Adipocyte (in vitro differentiated cells): ENCODE measurements at regions not wholly inside any gene's neighbourhood (a gene's known extent, or its start where the extent isn't known, plus 50 kb on each side); places are given as distances from the start of the nearest gene placed in this dataset.

Experiments used
- DNase-seq: peaks from one replicate; pipeline ENCODE4 v3.0.0-alpha.2; 2015; ENCODE audit warnings: low read depth
- H3K27me3 ChIP-seq: replicated peaks from 2 replicates; pipeline ENCODE4 v1.7.0; 2013; ENCODE audit warnings: mild to moderate bottlenecking, low read length, moderate library complexity; ENCODE audit not compliant: control insufficient read depth, insufficient read depth
- H3K36me3 ChIP-seq: 2 replicates; pipeline ENCODE4 v1.7.0; 2013; ENCODE audit warnings: low read length, mild to moderate bottlenecking, moderate library complexity; ENCODE audit not compliant: control insufficient read depth, insufficient read depth, severe bottlenecking
- H3K4me1 ChIP-seq: 2 replicates; pipeline ENCODE4 v1.7.0; 2013; ENCODE audit warnings: mild to moderate bottlenecking, low read length, moderate library complexity; ENCODE audit not compliant: control insufficient read depth, insufficient read depth
- H3K4me3 ChIP-seq: 2 replicates; pipeline ENCODE4 v1.7.0; 2013; ENCODE audit warnings: mild to moderate bottlenecking, low read length, moderate library complexity
- H3K9ac ChIP-seq: 2 replicates; pipeline ENCODE4 v1.7.0; 2013; ENCODE audit warnings: mild to moderate bottlenecking, low read length, moderate library complexity
- H3K9me3 ChIP-seq: 2 replicates; pipeline ENCODE4 v1.7.0; 2013; ENCODE audit warnings: mild to moderate bottlenecking, low read length, moderate library complexity; ENCODE audit not compliant: control insufficient read depth

DNA sequence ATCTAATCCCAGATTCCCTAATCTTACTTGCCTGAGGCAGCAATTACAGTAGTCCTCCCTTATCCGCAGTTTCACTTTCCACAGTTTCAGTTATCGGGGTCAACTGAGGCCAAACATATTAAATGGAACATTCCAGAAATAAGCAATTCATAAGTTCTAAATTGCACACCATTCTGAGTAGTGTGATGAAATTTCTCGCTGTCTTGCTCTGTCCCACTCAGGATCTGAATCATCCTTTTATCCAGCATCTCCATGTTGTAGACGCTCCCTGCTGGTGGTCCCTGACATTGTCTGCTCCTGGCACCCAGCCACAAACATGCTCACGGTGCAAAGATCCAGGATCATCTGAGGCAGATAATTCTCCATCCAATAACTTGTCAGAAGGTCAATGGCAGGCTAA is 128.7 kb upstream of the CXCL12 start:
- no peaks in the 10 kb centered on the region for H3K36me3 ChIP-seq
- H3K4me1 ChIP-seq = peaks cover 18% of the 10 kb centered on the region
- H3K27me3 ChIP-seq = no peaks in the 10 kb centered on the region
- no peaks in the 10 kb centered on the region for H3K9me3 ChIP-seq
- H3K4me3 ChIP-seq = peak overlapping the region; percentile 17
- DNase-seq = peak; percentile 4
- no peak overlapping the region for H3K9ac ChIP-seq

DNA sequence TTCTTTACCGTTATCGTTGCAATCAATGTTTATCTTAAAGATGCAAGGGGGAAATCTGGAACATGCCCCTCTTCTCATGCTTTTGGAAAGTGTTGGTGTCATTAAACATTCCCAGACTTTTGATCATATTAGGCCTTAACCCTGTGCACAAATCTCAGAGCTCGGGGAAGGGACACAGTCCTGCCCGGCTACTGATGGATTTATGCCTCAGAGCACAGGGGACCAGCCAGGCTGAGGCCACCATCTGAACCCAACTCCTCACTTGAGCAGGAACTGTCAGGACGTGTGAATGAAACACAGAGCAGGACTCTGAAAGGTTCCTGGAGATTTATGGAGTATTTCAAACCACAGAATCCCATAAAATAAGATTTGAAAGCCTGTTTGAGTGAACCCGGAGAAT is 132.0 kb upstream of the CXCL12 start:
- H3K4me1 ChIP-seq = peaks cover 9% of the 10 kb centered on the region
- H3K4me3 ChIP-seq = no peak overlapping the region
- no peaks in the 10 kb centered on the region for H3K9me3 ChIP-seq
- H3K27me3 ChIP-seq = no peaks in the 10 kb centered on the region
- DNase-seq = peak; percentile 8
- no peaks in the 10 kb centered on the region for H3K36me3 ChIP-seq
- H3K9ac ChIP-seq = no peak overlapping the region

DNA sequence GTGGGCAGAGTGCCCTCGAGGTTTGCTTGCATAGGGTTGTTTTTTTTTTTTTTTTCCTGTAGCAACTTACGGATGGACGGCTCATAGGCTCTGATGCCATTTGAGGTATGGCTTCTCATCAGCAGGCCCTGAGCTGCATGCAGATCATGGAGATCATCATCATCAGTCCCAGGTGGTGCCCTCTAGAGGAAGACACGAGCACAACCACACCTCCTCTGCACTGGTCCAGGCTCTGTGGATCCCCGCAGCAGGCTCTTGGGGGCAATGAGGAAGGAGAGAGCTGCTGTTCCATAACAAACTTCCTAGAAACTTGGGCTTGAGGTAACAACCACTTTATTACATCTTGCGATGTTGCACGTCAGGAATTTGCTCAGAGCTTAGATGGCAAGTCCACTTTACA is 132.7 kb upstream of the CXCL12 start:
- no peaks in the 10 kb centered on the region for H3K36me3 ChIP-seq
- DNase-seq = no peak

DNA sequence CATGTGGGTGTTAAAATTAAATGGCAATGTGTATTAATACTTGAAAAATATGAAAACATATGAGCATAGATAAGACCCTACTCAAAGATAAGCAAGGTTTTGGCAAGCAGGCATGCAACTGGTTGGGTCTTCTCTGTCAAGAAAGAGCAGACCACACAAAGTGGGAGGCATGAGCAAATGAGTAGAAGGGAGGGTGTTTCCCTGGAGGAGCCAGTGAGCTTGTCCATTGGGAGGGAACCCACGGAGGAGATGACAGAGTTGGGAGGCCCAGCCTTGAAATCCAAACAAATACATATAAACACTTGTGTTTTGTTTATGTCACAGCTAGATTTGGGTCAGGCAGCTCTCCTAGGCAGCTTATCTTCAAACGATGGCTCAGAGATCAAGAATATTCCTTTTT is 134.5 kb upstream of the CXCL12 start:
- Histone ChIP-seq H3K36me3 (no peaks in the 10 kb centered on the region), H3K9ac (no peak overlapping the region), H3K4me3 (no peak overlapping the region), H3K27me3 (no peaks in the 10 kb centered on the region), H3K4me1 (no peaks in the 10 kb centered on the region), H3K9me3 (no peaks in the 10 kb centered on the region)
- DNase-seq = no peak

More for the DNA sequence above, 132.7 kb upstream of the CXCL12 start:
- Histone ChIP-seq H3K4me1 (peaks cover 9% of the 10 kb centered on the region), H3K4me3 (no peak overlapping the region), H3K27me3 (no peaks in the 10 kb centered on the region), H3K9me3 (no peaks in the 10 kb centered on the region), H3K9ac (no peak overlapping the region)

DNA sequence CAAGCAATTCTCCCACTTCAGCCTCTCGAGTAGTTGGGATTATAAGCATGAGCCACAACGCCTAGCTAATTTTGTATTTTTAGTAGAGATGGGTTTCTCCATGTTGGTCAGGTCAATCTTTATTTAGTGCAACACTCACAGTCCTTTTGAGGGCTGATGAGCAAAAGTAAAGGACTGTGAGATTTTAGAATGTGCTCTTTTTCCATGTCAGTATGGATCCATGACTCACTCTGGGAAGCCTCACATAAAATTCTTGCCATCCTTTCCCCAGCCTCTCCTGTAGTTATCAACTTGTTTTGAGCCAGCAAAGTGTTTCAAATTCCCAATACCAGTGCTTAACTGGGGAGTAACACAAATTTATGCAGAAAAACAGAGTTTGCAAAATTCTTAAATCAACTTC is 135.8 kb upstream of the CXCL12 start:
- H3K4me3 ChIP-seq = no peak overlapping the region
- H3K9me3 ChIP-seq = no peaks in the 10 kb centered on the region
- H3K9ac ChIP-seq = no peak overlapping the region
- H3K27me3 ChIP-seq = no peaks in the 10 kb centered on the region
- H3K36me3 ChIP-seq = no peaks in the 10 kb centered on the region
- H3K4me1 ChIP-seq = no peaks in the 10 kb centered on the region
- DNase-seq = no peak

DNA sequence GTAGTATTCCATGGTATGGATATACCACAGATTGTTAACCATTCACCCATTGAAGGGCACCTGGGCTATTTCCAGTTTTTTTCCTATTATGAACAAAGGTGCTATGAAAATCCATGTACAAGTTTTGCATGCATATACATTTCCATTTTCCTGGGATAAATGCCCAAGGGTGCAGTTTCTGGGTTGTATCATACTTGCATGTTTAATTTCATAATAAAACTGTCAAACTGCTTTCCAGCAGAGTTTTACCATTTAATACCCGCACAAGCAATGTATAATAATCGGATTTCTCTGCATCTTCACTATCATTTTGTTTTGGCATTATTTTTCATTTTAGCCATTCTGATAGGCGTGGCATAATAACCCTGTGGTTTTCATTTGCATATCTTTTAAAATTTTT is 154.3 kb upstream of the CXCL12 start:
- Histone ChIP-seq H3K4me3 (no peak overlapping the region), H3K27me3 (no peaks in the 10 kb centered on the region), H3K9ac (no peak overlapping the region), H3K36me3 (no peaks in the 10 kb centered on the region), H3K9me3 (peaks cover 7% of the 10 kb centered on the region), H3K4me1 (no peaks in the 10 kb centered on the region)
- no peak for DNase-seq

DNA sequence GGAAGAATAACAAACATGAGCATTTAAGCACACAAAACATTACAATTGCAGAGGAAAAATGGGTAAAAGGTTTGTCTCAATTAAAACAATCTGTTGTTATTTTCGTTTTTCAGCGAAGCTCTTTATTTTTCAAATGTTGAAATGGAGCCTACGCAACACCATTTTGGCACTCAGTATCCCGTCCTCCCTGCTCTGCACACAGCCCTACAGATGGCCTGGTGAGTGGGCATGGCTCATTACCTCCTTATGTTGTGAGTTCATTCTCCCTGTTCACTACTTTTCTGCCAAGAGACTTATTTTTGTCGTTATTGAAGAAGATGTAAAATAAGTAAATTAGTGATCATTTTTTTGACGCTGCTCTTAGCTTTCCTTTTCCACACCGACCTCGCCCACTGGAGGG is 167.8 kb upstream of the CXCL12 start:
- Histone ChIP-seq H3K9ac (no peak overlapping the region), H3K27me3 (no peaks in the 10 kb centered on the region), H3K4me3 (peak overlapping the region; percentile 42), H3K9me3 (peaks cover 24% of the 10 kb centered on the region), H3K36me3 (no peaks in the 10 kb centered on the region), H3K4me1 (peaks cover 19% of the 10 kb centered on the region)
- no peak for DNase-seq

DNA sequence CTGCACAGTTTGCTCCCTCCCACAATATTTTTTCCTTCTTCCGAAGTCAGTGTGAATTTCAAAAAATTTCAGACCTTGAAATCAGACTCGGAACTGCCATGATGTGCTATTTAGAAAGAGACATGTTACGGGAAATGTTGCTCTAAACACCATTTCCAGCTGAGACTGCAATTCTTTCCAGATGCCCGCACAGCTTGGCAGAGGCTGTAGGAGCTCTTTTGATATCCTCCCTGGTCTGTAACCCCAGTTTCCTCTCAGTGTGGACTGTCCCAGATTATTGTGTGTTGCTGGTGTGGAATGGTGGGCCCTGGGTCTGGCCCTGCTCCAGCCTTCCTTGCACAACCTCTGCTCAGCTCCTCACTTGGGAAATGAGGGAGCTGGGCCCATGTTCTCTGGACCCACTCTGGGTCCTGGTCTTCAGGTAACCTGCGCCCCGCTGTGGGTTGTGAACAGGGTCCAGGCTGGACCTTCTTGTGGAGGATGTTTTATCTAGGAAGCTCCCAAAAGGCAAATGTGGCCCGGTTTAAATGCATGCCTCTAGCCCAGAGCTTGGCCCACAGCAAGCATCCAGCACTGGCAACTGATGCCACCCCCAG is 172.8 kb upstream of the CXCL12 start:
- no peak overlapping the region for H3K9ac ChIP-seq
- H3K4me3 ChIP-seq = no peak overlapping the region
- H3K9me3 ChIP-seq = no peaks in the 10 kb centered on the region
- peaks cover 11% of the 10 kb centered on the region for H3K4me1 ChIP-seq
- H3K27me3 ChIP-seq = no peaks in the 10 kb centered on the region
- no peak for DNase-seq
- H3K36me3 ChIP-seq = no peaks in the 10 kb centered on the region

DNA sequence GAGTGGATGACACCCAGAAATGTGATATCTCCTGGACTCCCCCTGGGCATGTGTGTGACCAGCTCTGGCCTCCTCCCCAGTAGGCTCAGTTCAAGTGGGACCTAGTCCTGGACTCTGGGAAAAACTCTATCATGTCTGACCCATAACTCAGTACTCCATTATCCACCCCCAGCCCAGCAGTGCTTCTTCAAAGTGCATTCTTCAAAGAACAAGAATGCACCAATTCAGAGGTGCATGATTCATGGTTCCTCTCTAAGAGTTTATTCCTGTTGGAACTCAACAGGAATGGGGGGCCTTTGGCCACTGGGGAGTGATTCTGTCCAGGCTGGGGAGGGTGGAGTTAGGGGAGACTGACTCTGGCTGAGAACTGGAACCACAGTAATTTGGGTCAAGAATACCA is 173.6 kb upstream of the CXCL12 start:
- DNase-seq = no peak
- Histone ChIP-seq H3K4me1 (peaks cover 4% of the 10 kb centered on the region), H3K27me3 (no peaks in the 10 kb centered on the region), H3K9ac (no peak overlapping the region), H3K9me3 (no peaks in the 10 kb centered on the region), H3K36me3 (no peaks in the 10 kb centered on the region), H3K4me3 (no peak overlapping the region)

DNA sequence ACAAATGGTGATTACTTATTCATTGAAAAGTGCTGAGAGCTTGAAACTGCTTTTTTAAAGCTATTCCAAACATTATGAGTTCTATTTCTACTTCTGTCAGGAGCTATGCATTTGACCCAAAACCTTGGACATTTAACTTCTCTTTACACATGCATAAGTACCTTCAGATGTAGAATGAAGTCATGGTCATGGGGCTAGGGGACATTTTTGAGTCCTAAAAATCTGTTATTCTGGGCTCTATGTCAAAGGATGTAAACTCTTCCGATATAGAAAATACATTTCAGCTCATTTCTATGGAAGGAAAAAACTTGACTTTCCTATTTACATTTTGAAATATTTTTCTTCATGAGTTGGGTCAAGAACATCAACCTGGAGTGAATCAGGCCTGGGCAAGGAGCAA is 179.5 kb upstream of the CXCL12 start:
- no peaks in the 10 kb centered on the region for H3K36me3 ChIP-seq

DNA sequence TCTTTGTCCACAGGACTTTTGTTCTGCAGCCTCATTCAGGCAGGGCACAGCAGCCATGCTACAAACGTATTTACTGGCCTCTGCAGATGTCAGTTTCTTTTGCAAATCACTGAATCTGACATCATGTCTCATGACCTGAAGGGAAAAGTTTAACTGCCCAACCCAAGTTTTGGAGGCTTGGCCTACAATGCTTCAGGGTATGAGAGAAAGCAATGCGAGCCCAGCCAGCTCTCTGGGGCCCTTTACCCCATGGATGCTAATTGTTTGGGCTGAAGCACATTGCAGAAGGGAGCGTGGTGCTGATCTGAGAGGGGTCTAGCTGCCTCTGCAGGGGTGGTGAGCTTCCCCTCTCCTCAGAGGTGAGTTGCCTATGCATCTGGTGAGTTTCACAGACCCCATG is 179.9 kb upstream of the CXCL12 start:
- H3K9ac ChIP-seq = no peak overlapping the region
- H3K9me3 ChIP-seq = no peaks in the 10 kb centered on the region
- H3K27me3 ChIP-seq = no peaks in the 10 kb centered on the region
- no peaks in the 10 kb centered on the region for H3K36me3 ChIP-seq
- H3K4me3 ChIP-seq = no peak overlapping the region
- peaks cover 21% of the 10 kb centered on the region for H3K4me1 ChIP-seq
- DNase-seq = no peak

More for the DNA sequence above, 179.5 kb upstream of the CXCL12 start:
- peaks cover 20% of the 10 kb centered on the region for H3K4me1 ChIP-seq
- no peaks in the 10 kb centered on the region for H3K9me3 ChIP-seq
- no peak overlapping the region for H3K9ac ChIP-seq
- no peaks in the 10 kb centered on the region for H3K27me3 ChIP-seq
- no peak overlapping the region for H3K4me3 ChIP-seq
- DNase-seq = no peak

DNA sequence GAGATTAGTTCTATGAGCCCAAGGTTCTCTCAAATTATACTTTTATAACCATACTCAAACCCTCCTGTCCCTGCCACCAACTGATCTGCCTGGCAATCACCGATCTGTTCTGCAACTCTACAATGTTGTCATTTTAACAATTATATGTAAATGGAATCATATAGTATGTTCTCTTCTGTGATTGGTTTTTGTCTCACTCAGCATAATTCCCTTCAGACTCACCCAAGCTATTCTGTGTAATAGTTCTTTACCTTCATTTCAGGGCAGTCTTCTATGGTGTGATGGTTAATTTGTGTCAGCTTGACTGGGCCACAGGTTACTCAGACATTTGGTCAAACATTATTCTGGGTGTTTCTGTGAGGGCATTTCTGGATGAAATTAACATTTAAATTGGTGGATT is 181.9 kb upstream of the CXCL12 start:
- no peak for DNase-seq
- H3K27me3 ChIP-seq = no peaks in the 10 kb centered on the region
- peaks cover 40% of the 10 kb centered on the region for H3K4me1 ChIP-seq
- no peaks in the 10 kb centered on the region for H3K9me3 ChIP-seq
- no peak overlapping the region for H3K4me3 ChIP-seq
- H3K9ac ChIP-seq = no peak overlapping the region
- H3K36me3 ChIP-seq = no peaks in the 10 kb centered on the region
